HG03025 (cell line): ENCODE measurements at regions not wholly inside any gene's neighbourhood (a gene's known extent, or its start where the extent isn't known, plus 50 kb on each side); places are given as distances from the start of the nearest gene placed in this dataset.

ENCODE experiments used
- ATAC-seq: cut with Tn5 transposase; IDR thresholded peaks from one replicate; pipeline ENCODE4 v1.9.1; 2021; ENCODE audit warnings: mild to moderate bottlenecking, moderate library complexity; ENCODE audit not compliant: unreplicated experiment, low FRiP score

DNA sequence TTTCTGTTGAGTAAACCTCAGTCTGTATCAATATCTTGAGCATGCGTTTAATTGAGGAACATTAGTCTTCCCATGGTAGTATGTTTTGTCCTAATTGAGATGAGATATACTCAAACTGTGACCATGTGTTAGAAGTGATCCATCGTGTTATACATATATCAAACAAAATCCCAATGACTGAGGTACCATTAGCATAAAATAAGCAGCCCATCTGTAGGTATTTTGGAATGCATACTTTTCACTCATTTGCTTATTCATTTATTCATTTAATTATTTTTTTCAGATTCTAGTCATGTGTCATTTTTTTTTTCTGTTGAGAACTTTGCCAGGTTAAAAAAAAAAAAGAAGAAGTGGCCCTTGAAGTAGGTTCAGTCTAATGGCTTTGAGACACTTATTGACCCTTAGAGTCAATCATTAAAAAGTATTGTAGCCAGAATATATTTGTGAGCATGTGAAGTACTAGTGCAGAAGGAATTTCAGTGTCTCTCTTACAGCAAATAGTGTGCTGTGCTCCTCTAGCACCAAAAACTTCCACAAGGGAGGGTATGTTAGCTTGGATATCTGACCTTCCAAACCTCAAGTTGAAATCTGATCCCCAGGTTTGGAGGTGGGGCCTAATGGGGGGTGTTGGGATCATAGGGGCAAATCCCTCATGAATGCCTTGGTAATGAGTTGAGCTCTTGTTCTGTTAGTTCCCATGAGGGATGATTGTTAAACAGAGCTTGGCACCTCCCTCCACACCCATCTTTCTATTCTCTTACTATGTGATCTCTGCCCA lies 130.8 kb upstream of the NPY2R start:
- no peak for ATAC-seq

GRCh38 chr4:155079871-155080270 lies 128.6 kb upstream of the NPY2R start:
- no peak for ATAC-seq

- ATAC-seq: no peak
Observed at GRCh38 chr4:155081222-155081621, 127.2 kb upstream of the NPY2R start.

GRCh38 chr4:155085843-155086530 lies 122.4 kb upstream of the NPY2R start:
- no peak for ATAC-seq

- ATAC-seq: no peak
Observed at GRCh38 chr4:155094201-155094820, 114.1 kb upstream of the NPY2R start.

DNA sequence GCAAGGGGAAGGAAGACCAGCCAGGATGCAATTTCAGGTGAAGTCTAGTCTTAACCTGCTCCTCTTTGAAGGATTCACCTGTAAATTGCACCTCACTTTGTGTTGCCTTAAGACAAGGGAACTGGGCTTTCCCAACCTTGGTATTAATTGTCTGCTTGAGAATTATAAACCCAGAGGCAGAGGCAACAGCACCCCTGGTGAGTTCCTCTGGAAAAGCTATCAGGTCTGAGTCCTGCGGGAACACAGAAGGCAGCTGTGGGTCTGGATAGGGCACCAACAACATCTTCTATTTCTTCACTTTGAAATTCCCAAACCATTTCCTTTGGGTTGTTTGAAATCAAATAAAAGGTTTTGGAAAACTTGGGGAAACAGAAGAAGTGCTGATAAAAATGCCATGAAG lies 109.2 kb upstream of the NPY2R start:
- no peak for ATAC-seq

- no peak for ATAC-seq
Observed at GRCh38 chr4:155106629-155107028, 101.8 kb upstream of the NPY2R start.

DNA sequence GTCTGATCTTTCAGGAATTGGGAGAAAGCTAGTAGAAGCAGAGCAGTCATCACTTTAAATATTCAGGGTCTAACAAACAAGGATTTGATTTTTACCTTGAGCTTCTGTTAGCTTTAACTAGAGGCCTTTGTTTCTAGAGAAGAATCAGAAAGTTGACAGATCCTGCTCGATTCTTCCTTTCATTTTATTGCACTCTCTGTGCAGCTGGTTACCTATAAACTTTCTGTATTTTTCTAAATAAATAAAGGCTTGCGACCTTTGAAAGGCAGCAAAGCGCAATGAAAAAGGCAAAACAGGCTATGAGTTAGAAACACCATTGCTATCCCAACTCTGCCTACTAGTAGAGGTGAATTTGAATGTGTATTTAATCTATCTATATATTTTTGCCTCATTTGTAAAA lies 101.4 kb upstream of the NPY2R start:
- no peak for ATAC-seq

- no peak for ATAC-seq
Observed at GRCh38 chr4:155114790-155115189, 93.6 kb upstream of the NPY2R start.

- ATAC-seq: no peak
Observed at GRCh38 chr4:155119006-155119405, 89.4 kb upstream of the NPY2R start.

DNA sequence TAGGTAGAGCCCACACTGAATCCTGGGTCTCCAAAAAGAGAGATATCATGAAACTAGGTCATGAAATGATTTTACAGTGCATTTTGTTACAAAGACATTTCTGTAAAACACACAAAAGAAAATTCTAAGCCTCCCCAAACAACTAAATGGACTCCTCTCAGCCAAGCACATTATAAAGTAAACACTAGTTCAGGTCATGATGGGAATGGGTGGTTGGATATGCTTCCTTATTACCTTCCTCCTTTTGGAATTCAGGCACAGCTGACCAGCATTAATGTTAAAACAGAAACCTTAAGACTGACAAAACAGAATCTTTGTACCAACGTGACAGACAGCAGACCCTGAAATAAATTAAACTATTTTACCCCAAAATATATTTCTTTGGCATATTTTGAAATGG lies 87.9 kb upstream of the NPY2R start:
- no peak for ATAC-seq

GRCh38 chr4:155122382-155122781 lies 86.1 kb upstream of the NPY2R start:
- ATAC-seq: no peak

DNA sequence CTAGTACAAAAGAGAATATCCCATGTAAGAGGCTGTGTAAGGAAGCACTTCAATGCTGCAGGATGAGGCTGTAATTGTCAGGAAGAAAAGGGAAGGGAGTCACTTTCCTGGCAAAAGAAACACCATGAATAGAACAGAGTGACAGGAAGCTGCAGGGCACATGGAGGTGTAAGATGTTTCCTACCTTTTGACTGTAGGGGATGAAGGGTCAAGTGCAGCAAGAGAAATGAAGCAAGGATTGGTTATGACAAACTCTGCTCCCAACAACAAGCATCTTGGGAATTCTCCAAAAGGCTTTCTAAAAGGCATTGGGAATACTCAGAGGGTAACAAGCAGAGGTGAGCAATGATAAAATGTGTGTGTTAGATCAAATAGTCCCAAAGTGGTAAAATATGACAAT lies 74.3 kb upstream of the NPY2R start:
- no peak for ATAC-seq

- no peak for ATAC-seq
Observed at GRCh38 chr4:155140889-155141288, 67.5 kb upstream of the NPY2R start.

DNA sequence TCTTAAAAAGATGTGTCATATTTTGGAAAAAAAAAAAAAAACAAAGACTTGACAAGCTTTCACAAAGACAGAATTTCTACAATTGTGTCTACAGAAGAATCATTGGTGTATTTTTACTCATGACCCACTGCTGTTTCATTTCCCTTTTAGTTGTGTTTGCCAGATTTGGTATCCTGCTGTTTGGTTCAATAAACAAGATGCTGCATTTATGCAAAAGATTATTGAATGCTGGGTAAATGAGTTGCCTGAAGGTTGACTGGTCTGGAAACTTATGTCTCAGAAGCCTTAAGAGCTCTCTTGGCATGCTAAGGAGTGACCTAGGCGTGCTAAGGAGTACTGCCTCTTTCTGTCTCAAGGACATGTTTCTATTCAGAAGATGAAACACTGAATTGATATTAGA lies 64.9 kb upstream of the NPY2R start:
- ATAC-seq: no peak
